ENCODE measurements at regions not wholly inside any gene's neighbourhood (a gene's known extent, or its start where the extent isn't known, plus 50 kb on each side); places are given as distances from the start of the nearest gene placed in this dataset.

GRCh38 chr5:174547814-174548213 lies 176.6 kb upstream of the MSX2 start:
- H3K27me3 ChIP-seq (ENCODE audit: control insufficient read depth in 4 of 4, insufficient read depth in 4 of 4, low read length in 3 of 4) = no peaks in the 10 kb centered on the region
- no peak for DNase-seq (ENCODE audit: low spot score)
- no peaks in the 10 kb centered on the region for H3K4me1 ChIP-seq (ENCODE audit: control insufficient read depth in 4 of 4, insufficient read depth in 4 of 4, low read length in 3 of 4)
- no peaks in the 10 kb centered on the region for H3K36me3 ChIP-seq (ENCODE audit: control insufficient read depth in 4 of 4, insufficient read depth in 3 of 4, low read depth in 1 of 4, low read length in 3 of 4)
- 81% methylated on average over 7 of the region's 7 CpGs for WGBS
- no peak for TF ChIP-seq NR2F2 (IDR thresholded peaks at IDR 0.05)
- H3K9ac ChIP-seq (ENCODE audit: low read depth in 1 of 2, low read length in 2 of 2) = no peak overlapping the region
- H3K27ac ChIP-seq (ENCODE audit: low read depth in 1 of 2, low read length in 2 of 2) = no peak overlapping the region
- no peak overlapping the region for H3K4me3 ChIP-seq (ENCODE audit: low read depth in 1 of 3, low read length in 3 of 3)
- H3K9me3 ChIP-seq (ENCODE audit: control insufficient read depth in 4 of 4, low read length in 3 of 4) = peaks cover 0 to 4% (median 0%) of the 10 kb centered on the region in 4 donors

- H3K4me3 ChIP-seq (ENCODE audit: low read depth in 1 of 3, low read length in 3 of 3) = no peak overlapping the region
- H3K36me3 ChIP-seq (ENCODE audit: control insufficient read depth in 4 of 4, insufficient read depth in 3 of 4, low read depth in 1 of 4, low read length in 3 of 4) = no peaks in the 10 kb centered on the region
- H3K9me3 ChIP-seq (ENCODE audit: control insufficient read depth in 4 of 4, low read length in 3 of 4) = peaks cover 0 to 4% (median 0%) of the 10 kb centered on the region in 4 donors
- TF ChIP-seq RXRA (IDR thresholded peaks at IDR 0.05) (no peak), ZBTB33 (IDR thresholded peaks at IDR 0.05) (no peak)
- H3K9ac ChIP-seq (ENCODE audit: low read depth in 1 of 2, low read length in 2 of 2) = no peak overlapping the region
- 80% methylated on average over 5 of the region's 5 CpGs for WGBS
- no peaks in the 10 kb centered on the region for H3K27me3 ChIP-seq (ENCODE audit: control insufficient read depth in 4 of 4, insufficient read depth in 4 of 4, low read length in 3 of 4)
- no peaks in the 10 kb centered on the region for H3K4me1 ChIP-seq (ENCODE audit: control insufficient read depth in 4 of 4, insufficient read depth in 4 of 4, low read length in 3 of 4)
- H3K27ac ChIP-seq (ENCODE audit: low read depth in 1 of 2, low read length in 2 of 2) = no peak overlapping the region
- no peak for DNase-seq (ENCODE audit: low spot score)
Measured at GRCh38 chr5:174549254-174549653, 175.1 kb upstream of the MSX2 start.

- DNase-seq (ENCODE audit: low spot score) = no peak
- no peak for TF ChIP-seq HNF4A (conservative IDR thresholded peaks at IDR 0.05)
- TF ChIP-seq EGR1 (IDR thresholded peaks at IDR 0.05; ENCODE audit: low read depth in 2 of 2) = no peak
- TF ChIP-seq HNF4G (IDR thresholded peaks at IDR 0.05) = no peak
- TF ChIP-seq JUND (IDR thresholded peaks at IDR 0.05) = no peak
- TF ChIP-seq SP1 (IDR thresholded peaks at IDR 0.05) = no peak
- no peak for TF ChIP-seq FOXA2 (IDR thresholded peaks at IDR 0.05)
- no peak for TF ChIP-seq RAD21 (IDR thresholded peaks at IDR 0.05)
- TF ChIP-seq YY1 (IDR thresholded peaks at IDR 0.05) = no peak
- TF ChIP-seq ATF3 (IDR thresholded peaks at IDR 0.05) = no peak
- TF ChIP-seq FOXA1 (IDR thresholded peaks at IDR 0.05) = no peak
- TF ChIP-seq RXRA (IDR thresholded peaks at IDR 0.05) = no peak
- no peak for TF ChIP-seq MAX (IDR thresholded peaks at IDR 0.05)
- TF ChIP-seq GABPA (IDR thresholded peaks at IDR 0.05 in 1 of 2, conservative IDR thresholded peaks at IDR 0.05 in 1 of 2) = no peak
- no peak for TF ChIP-seq NR2F2 (IDR thresholded peaks at IDR 0.05)
- H3K4me3 ChIP-seq (ENCODE audit: low read depth in 1 of 3, low read length in 3 of 3) = no peak overlapping the region
- H3K27ac ChIP-seq (ENCODE audit: low read depth in 1 of 2, low read length in 2 of 2) = no peak overlapping the region
- H3K9ac ChIP-seq (ENCODE audit: low read depth in 1 of 2, low read length in 2 of 2) = no peak overlapping the region
- H3K27me3 ChIP-seq (ENCODE audit: control insufficient read depth in 4 of 4, insufficient read depth in 4 of 4, low read length in 3 of 4) = no peaks in the 10 kb centered on the region
- H3K9me3 ChIP-seq (ENCODE audit: control insufficient read depth in 4 of 4, low read length in 3 of 4) = peaks cover 0 to 4% (median 0%) of the 10 kb centered on the region in 4 donors
- 75% methylated on average over 6 of the region's 6 CpGs for WGBS
- H3K4me1 ChIP-seq (ENCODE audit: control insufficient read depth in 4 of 4, insufficient read depth in 4 of 4, low read length in 3 of 4) = no peaks in the 10 kb centered on the region
- no peaks in the 10 kb centered on the region for H3K36me3 ChIP-seq (ENCODE audit: control insufficient read depth in 4 of 4, insufficient read depth in 3 of 4, low read depth in 1 of 4, low read length in 3 of 4)
Measured at GRCh38 chr5:174550026-174550425, 174.4 kb upstream of the MSX2 start.
